NCI-H1694 (cell line): ENCODE measurements at regions not wholly inside any gene's neighbourhood (a gene's known extent, or its start where the extent isn't known, plus 50 kb on each side); places are given as distances from the start of the nearest gene placed in this dataset.
"Not testable (repeated sequence)": the region's sequence is repeated elsewhere in the genome, so short reads cannot be mapped to it uniquely, and the experiment has no call there.

Experiments used
- DNase-seq: peaks from one replicate; lab custom pipeline; 2025; lab: John Stamatoyannopoulos, UW

DNA sequence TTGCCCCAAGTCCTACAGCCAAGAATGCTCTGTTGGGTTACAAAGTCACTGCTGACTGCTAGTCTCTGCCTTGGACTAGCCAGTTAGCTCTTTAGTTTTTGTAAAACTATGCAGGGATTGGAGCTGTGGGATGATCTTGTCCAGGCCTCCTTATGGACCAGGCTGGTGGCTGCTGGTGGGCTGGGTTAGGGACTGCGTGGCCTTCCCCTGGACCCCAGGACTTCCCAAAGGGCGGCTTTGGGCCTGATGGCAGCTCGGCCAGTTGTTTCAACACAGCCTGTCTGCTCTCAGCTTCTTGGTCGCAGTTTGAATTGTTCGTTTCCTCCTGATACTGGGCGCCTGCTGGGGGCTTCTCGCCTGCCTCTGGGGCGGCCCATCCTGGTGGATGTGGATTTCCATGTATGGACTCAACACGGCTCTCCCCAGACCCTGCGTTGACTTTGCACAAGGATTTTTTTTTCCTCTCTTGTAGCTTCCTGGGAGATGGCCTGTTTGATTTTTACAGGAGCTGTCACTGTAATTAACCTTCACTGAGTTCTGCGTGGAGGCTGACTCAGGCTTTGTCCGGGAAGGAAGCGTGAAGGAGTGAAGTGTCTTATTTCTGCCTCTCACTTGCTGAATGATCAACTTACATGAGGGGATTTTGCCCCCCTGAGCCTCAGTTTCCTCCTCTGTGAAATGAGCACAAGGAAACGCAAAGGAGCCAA is 91.9 kb upstream of the NEURL1B start:
- no peak for DNase-seq

DNA sequence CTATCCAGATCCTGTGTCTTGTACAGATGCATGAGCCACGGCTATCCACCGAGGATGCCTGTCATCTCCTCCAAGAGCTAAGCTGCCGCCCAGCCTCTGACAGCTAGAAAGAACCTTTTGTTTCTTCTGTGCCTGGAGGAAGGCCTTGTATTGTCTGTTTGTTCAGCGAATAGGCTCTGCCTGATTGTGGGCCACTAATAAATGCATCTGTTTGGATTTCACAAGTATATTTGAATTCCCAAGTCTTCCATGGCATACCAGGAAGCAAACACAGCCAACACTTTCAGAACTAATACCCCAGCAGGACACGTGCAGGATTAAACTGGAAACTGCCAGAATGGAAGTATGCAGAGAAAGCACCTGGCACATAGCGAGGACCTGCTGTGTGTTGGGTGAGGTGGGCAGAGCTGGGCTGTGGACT is 92.7 kb upstream of the NEURL1B start:
- DNase-seq = no peak

DNA sequence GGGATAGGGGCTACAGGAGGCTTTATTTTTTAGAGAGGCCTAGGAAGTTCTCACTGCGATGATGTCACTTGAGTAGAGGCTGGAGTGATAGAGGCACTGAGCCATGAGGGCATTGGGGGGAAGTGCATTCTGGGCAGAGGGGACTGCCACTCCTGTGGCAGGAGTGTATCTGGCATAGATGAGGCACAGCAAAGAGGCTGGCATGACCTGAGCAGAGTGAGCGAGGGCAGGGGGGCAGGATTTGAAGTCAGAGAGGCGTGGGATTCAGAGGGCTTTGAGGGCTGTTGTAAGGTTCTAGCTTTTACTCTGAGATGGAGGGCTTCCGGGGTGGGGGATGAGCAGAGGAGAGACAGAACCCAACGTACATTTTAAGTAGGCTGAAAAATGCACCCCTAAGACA is 91.9 kb upstream of the SH3PXD2B start:
- no peak for DNase-seq

DNA sequence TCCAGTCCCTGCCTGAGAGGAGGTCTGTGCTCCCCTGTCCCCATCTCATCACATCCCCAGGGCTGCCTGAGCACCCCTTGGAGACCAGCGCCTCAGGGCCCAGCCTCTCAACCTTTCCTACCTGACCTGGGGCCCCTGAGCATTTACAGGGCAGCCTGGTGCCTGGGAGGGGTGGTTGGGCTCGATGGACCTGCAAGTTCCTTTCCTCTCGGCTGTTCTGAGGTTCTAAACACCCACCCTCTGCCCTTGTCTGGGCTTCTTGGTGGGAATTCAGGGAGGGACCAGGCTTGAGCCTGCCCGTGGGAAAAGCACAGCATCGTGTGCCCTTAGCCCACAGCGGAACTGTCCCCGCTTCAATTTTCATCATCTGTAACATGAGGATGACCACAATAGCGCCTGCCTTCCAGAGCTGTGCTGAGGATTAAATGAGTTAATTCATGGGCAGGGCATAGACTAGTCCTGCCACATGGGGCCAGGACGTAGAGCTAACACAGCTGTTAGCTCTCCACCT is 91.0 kb upstream of the SH3PXD2B start:
- no peak for DNase-seq

DNA sequence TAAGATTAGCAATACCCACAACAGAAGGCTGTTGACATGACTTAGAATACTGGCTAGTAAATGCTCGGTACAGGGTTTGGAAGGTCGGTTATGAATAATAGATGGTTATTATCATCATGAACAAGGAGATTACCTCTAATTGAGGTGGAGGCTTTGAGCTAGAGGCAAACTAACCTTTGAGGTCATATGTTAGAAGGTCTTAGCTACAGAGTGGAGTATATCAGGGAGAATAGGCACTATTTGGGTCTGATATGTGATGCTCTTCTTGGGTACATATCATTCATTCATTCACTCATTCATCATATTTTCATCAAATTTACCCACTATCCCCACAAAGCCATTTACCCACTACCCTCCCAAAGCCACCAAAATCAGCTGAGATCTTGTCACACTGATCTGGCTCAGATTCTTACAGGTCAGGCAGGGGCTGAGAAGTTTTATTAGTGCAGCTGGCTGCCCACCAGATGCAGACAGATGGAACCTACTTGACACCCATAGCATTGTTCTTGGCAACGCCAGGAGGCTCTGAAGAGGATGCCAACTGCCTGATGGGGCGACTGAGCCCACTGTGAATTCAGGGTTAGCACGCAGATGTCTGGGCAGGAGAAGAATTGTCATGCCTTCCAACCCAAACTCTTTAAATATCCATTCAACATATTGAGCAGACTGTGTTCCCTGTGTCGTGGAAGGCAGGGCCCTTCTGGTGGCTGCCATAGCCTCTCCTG is 90.2 kb upstream of the SH3PXD2B start:
- DNase-seq = peak; percentile 86

DNA sequence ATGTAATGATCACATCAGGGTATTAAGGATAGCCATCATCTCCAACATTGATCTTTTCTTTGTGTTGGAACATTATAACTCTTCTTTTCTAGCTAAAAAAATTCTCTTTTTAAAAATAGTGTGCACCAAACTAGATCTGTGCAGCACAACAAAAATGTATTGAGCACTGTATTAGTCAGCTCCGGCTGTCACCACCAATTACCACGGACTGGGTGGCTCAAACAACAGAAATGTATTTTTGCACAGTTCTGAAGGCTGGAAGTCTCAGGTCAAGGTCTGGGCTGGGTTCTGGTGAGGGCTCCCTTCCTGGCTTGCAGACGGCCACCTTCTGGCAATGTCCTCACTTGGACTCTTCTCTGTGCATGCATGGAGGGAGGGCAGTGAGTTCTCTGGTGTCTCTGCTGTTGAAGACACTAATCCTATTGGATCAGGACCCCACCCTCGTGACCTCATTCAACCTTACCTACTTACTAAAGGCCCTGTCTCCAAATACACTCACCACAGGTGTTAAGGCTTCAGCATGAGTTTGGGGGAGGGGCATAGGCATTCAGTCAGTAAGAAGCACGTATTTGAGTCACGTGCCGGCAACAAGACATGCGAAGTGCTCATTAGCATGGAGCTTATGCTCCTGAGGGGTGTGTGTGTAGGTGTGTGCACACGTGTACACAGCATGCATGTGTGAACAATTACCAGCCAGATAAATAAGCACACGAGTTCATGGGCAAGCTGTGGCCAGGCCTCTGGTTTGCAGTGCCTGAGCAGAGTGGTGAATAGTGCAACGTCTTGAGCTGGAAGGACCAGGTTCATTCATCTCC is 89.4 kb upstream of the SH3PXD2B start:
- no peak for DNase-seq

DNA sequence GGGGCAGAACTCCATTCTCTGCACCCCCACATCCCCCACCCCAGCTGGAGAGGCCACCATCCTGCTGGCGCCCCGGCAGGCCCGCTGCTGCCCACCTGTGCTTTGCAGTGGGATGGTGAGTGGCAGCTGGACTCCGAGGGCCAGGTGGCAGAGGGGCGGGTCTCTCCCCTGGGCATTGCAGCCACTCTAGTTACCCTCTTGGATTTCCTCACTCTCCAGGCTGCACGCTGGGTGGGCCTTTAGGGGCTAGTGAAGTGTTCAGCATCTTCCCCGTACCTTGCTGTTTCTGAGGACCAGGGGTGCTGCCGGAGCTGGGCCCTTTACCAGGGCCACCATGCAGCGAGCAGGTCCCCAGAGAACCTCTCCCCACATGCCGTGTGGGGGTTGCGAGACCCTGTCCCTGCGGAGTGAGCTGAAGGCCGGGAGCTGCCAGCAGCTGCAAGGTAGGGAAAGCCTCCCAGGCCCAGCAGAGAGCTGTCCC is 88.4 kb upstream of the SH3PXD2B start:
- DNase-seq = no peak

DNA sequence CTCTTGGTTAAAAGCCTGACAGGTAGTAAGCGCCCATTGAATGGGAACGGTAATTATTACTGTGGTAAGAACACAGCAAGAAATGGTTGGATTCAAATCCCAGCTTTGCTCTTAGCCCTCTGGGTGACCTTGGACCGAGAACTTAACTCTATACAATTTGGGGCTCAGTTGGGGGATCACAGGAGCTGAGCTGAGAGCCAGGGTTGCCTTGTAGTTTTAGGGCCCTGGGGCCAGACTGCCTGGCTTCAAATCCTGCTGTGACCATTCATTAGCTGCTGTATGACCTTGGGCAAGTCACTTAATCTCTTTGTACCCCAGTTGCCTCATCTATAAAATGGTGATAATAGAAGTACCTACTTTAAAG is 87.4 kb upstream of the SH3PXD2B start:
- no peak for DNase-seq

DNA sequence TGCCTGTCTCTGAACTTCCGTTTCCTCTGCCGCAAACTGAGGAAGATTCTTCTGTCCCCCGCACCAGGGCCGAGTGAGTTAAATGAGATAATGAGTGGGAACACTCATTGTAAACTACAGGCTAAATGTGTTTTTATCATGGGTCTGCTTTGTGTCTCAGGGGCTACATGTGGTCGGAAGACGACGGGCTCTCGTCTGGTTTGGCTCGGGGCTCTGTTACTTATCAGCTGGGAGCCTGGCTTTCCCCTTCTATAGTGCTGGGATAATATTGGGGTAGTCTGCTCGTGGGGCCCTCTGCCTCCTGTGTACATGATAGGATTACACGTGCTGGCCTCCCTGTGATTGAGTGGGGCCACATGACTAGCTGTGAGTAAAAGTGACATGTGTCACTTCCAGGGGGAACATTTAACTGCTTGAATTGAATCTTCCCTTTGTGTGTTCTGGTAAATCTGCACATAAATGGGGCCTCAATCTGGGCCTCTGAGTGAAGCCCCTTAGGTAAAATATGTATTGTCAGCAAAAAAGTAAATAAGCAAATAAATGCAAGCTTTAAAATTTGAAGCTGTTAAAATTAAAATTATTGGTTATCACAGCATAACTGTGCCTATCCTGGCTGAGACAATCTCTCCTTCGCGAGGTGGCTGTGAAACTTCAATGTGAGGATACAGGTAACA is 86.9 kb upstream of the SH3PXD2B start:
- no peak for DNase-seq

DNA sequence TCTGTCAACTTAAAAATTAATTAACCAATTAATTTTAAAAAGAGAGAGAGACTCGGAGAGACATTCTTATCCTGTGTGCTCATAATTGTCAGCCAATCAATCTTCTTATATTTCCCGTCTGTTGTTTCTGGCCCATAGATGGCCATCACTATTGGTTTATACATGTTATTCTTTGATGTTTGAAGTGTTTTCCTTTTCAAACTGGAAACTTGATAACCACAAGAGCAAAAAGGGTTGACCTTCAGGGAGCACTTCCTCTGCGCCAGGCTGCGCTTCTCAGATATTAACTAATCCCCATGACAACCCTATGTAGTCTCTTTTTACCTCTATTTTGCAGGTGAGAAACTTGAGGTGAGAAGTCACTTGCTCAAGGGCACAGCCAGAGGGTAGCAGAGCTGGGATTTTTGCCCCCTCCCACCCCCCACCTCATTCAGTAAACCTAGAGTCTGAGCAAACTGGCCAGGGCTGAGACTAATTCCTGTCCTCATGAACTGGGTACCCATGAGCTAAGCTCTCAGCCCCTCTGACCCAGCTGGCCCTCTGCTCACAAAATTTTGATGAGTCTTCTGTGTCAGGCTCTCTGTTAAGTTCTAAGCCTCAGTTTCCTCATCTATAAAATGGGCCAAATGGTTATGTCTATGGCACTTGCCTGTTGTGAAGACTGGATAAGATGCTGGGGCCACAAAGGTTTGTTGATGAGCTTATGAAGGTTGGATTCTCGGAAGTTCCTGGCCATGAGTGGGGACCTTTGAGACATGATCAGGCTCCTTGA is 86.0 kb upstream of the SH3PXD2B start:
- no peak for DNase-seq

DNA sequence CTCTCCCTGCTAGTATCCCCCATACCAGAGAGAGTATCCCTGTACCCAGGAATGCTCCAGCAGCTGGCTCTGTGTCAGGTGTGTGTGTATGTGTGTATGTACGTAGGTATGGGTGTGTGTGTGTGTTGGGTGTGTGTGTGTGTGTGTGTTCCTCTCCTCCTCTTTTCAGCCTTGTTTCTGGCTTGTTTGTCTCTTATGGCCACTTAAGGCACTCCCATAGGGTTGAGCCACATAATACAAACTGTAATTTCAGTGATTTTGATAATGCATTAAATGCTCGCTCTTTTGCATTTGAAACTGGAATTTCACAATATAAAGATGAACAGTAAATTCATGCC is 80.8 kb upstream of the SH3PXD2B start:
- no peak for DNase-seq

DNA sequence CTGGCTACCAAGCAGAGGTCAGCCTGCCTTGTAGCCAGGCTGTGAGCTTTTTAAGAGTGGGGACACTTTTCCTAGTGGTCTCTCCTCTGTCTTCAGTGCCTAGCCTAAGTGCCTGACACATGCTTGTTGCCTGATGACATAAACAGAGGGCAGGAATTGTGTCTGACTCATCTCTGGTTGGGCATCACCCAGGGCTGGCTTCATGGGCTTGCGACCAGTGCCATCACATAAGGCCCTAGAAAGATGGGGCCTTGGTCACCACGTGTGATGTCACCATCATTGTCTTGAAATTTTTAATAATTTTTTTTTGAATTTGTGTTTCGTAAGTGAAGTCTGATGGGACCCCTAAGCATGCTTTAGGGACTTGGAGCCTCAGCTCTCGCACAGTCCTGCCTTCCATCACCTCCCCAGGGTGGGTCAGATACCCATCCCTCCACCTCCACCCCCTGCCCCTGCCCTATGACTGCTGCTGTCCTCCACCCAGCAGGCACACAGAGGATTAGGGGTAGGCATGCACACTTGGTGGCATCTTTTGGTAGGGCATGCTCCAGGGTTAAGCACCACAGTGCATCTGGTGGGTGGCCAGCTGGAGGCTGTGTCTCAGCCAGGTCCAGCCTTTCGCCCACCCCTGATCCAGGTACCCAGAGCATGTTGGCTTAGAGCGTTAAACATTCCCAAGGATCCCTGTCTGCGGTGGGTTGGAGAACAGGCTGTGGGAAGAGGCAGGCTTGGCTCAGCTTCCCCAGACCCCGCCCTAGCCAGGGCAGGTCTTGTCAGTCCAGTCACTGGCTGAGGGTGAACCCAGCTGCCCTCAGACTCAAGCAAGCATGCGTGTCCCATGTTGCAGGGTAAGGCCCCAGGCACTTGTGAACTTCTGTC is 80.1 kb upstream of the SH3PXD2B start:
- DNase-seq = no peak

DNA sequence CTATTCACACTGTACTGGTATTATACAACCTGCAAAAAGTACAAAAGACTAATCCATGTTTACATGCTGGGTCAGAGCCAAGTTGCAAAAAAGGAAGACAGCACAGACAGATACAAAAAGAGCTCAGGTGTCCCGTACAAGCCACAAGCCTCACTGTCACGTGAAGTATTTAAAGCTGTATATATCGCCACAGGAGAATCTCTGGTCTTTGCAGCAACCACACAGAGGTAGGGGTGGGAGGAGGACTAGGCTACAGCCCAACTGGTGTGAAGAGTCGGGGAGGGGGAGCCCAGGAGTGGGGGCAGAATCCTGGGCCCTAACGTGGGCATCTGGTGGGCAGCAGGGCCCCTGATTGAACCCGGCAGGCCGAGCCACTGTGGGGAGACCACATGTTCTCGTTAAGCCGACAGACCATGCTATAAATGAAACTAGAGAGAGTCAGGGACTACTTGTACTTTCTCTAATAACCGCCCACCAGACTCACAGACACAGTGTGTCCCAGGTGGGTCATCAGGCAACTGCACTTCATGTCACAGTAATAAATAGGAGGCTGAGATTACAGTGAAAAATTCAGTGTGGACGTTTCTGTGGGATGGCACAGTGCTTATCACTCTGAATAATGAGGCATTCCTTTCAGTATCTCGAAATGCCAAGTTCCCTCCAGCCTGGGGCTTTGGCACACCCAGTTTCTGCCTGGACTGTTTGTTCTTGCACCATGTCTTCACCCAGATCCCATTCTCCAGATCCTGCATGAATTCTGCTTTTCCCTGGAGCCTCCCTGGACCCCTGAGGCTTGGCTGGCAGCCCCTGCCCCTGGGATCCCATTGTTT is 79.3 kb upstream of the SH3PXD2B start:
- no peak for DNase-seq

DNA sequence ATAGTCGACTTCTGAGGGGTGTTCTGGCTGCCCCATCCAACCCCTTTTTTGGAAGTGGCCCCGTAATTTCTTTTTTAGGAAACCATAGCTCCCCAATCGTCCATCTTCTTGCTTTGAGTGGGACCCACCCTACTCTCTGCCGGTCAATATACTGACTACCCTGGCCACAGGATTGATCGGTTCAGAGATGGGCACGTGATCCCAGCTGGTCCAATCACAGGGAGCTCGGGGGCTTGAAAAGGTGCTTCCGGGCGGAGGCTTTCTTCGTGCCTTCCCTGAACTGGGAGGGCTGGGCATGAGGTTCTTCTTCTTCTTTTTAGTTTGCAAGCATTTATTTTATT is 78.7 kb upstream of the SH3PXD2B start:
- DNase-seq = no peak

DNA sequence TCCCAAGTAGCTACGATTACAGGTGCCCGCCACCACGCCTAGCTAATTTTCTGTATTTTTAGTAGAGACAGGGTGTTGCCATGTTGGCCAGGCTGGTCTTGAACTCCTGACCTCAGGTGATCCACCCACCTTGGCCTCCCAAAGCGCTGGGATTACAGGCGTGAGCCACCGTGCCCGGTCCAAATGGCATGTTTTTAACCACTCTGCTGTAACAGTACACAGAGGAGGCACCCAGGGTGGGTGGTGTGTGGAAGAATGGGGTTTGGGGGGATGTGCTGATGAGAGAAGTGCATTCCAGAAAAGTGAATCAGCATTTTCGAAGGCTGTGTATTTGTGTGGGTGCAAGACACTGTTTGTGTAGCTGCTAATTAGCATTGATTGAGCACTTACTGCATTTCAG is 78.1 kb upstream of the SH3PXD2B start:
- not testable (repeated sequence) for DNase-seq

DNA sequence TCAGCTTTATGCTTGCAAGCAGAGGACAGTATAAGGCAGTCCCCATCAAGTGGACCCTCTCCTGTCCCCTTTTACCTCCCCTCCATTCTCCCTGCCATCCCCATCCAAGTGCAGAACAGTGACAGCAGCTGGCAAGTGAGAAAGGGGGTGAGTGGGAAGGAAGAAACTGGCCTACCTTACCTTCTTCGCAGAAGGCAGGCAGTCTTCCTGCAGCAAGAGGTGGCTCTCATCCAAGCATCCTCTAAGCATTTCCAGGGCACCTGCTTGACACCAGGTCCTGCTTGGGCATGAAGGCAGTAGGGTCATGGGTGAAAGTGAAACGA is 77.3 kb upstream of the SH3PXD2B start:
- no peak for DNase-seq

DNA sequence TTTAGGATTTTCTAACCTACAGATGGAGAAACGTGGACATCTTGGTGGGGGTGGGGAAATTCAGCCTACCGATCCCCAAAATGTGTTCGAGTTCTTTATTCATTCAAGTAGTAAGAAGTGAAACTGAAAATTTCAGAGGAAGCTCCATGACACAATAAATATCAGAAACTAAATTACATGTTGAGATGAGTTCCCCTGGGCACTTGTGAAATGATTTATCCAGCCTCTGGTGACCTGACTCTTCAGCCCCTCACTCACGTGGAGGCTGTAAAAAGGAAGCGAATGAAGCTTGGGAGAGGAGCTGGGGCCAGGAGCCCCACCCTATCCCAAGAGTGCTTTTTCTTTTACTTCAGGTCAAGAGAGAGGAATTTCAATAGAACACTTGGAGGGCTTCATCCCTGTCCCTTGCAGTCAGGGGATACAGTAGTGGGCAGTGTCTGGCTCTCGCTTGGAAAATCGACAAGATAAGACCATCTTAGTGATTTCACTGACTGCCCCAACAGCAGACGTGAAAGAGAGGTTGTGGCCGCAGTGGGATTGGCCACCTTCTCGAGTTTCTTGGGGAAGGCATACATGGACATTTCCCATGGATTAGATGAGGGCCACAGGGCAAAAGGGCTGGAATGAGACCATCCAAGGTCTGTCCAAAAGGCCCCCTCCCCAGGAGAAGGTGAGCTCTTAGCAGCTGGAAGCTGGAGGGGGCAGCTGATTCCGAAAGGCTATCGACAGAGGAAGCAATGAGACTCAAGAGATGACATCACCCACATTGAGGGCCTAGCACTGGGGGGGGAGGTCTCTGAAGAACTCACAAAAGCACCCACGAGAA is 76.8 kb upstream of the SH3PXD2B start:
- no peak for DNase-seq

DNA sequence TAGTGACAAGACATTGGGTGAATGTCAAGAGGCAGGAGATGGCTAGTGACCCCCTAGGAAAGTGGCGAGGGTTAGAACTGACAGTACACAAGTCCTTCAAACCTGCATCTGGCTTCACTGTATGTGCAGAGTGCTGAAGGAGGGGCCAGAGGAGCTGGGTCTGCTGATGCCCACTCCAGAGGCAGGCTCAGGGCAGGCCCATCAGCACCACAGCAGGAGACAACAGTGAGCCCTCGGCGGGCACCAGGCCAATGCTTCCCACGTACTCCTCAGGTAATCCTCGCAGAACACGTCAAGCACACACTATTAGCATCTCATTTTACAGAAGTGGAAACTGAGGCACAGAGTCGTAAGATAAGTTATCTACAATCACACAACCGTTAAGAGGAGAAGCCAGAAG is 76.1 kb upstream of the SH3PXD2B start:
- no peak for DNase-seq

DNA sequence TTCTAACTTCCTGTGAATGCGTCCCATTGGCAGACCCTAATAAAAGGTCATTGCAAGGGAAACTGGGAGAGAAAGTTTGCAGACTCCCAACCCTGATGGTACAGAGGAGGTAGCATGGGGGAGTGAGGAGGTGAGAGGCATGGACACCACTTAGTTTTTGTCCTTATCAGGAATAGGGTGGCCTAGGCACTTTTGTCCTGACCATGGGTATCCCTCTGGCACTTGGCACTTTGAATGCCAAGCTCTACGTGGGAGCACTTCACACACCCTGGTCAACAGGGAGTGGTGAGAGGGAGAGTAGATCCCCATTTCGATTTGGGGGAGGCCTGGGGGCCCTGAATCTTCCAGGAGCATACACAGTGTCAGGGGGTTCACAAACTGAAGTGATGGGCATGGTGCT is 75.6 kb upstream of the SH3PXD2B start:
- DNase-seq = no peak
